ENCODE measurements at regions not wholly inside any gene's neighbourhood (a gene's known extent, or its start where the extent isn't known, plus 50 kb on each side); places are given as distances from the start of the nearest gene placed in this dataset.

GRCh38 chr1:213560226-213560625 lies 427.5 kb upstream of the PROX1 start:
- no peak for DNase-seq
- H3K9ac ChIP-seq (ENCODE audit: low read length): no peak overlapping the region
- H3F3A ChIP-seq (ENCODE audit: insufficient read depth, low read length): no peaks in the 10 kb centered on the region
- no peaks in the 10 kb centered on the region for H3K27me3 ChIP-seq (replicated peaks; ENCODE audit: insufficient read depth, low read length)
- H3K79me2 ChIP-seq (ENCODE audit: low read length): no peaks in the 10 kb centered on the region
- H2AFZ ChIP-seq (ENCODE audit: low read length): no peak overlapping the region
- H3K9me2 ChIP-seq (replicated peaks; ENCODE audit: insufficient read depth, low read length): no peaks in the 10 kb centered on the region
- H3K4me1 ChIP-seq (ENCODE audit: low read length): no peaks in the 10 kb centered on the region
- no peak overlapping the region for H3K27ac ChIP-seq (ENCODE audit: low read length)
- TF ChIP-seq CTCF (IDR thresholded peaks at IDR 0.05; ENCODE audit: low read length) (no peak), EZH2 (optimal IDR thresholded peaks at IDR 0.05; ENCODE audit: low read depth, low read length) (no peak), EZH2phosphoT487 (IDR thresholded peaks at IDR 0.05; ENCODE audit: low read length) (no peak)
- no peaks in the 10 kb centered on the region for H3K36me3 ChIP-seq (replicated peaks; ENCODE audit: insufficient read depth, low read length)
- H3K9me3 ChIP-seq (replicated peaks; ENCODE audit: insufficient read depth, low read length): no peaks in the 10 kb centered on the region
- no peaks in the 10 kb centered on the region for H4K20me1 ChIP-seq (ENCODE audit: insufficient read depth, low read length)
- H3K4me2 ChIP-seq (ENCODE audit: low read depth, low read length): no peak overlapping the region
- no peak overlapping the region for H3K4me3 ChIP-seq (ENCODE audit: low read length)

- no peak for DNase-seq
- no peaks in the 10 kb centered on the region for H3K9me2 ChIP-seq (replicated peaks; ENCODE audit: insufficient read depth, low read length)
- H2AFZ ChIP-seq (ENCODE audit: low read length): no peak overlapping the region
- H3K27ac ChIP-seq (ENCODE audit: low read length): no peak overlapping the region
- no peaks in the 10 kb centered on the region for H3K27me3 ChIP-seq (replicated peaks; ENCODE audit: insufficient read depth, low read length)
- no peaks in the 10 kb centered on the region for H3K79me2 ChIP-seq (ENCODE audit: low read length)
- H3K4me2 ChIP-seq (ENCODE audit: low read depth, low read length): no peak overlapping the region
- no peaks in the 10 kb centered on the region for H3K36me3 ChIP-seq (replicated peaks; ENCODE audit: insufficient read depth, low read length)
- no peaks in the 10 kb centered on the region for H3K4me1 ChIP-seq (ENCODE audit: low read length)
- no peak overlapping the region for H3K4me3 ChIP-seq (ENCODE audit: low read length)
- H3F3A ChIP-seq (ENCODE audit: insufficient read depth, low read length): no peaks in the 10 kb centered on the region
- H3K9ac ChIP-seq (ENCODE audit: low read length): no peak overlapping the region
- TF ChIP-seq EZH2 (optimal IDR thresholded peaks at IDR 0.05; ENCODE audit: low read depth, low read length) (no peak), EZH2phosphoT487 (IDR thresholded peaks at IDR 0.05; ENCODE audit: low read length) (no peak), CTCF (IDR thresholded peaks at IDR 0.05; ENCODE audit: low read length) (no peak)
- H4K20me1 ChIP-seq (ENCODE audit: insufficient read depth, low read length): no peaks in the 10 kb centered on the region
- no peaks in the 10 kb centered on the region for H3K9me3 ChIP-seq (replicated peaks; ENCODE audit: insufficient read depth, low read length)
These were observed 425.9 kb upstream of the PROX1 start for GRCh38 chr1:213561870-213562269.

- Histone ChIP-seq H3F3A (ENCODE audit: insufficient read depth, low read length) (no peaks in the 10 kb centered on the region), H3K9me2 (replicated peaks; ENCODE audit: insufficient read depth, low read length) (no peaks in the 10 kb centered on the region), H3K27me3 (replicated peaks; ENCODE audit: insufficient read depth, low read length) (no peaks in the 10 kb centered on the region), H3K36me3 (replicated peaks; ENCODE audit: insufficient read depth, low read length) (no peaks in the 10 kb centered on the region), H3K9ac (ENCODE audit: low read length) (no peak overlapping the region), H3K9me3 (replicated peaks; ENCODE audit: insufficient read depth, low read length) (no peaks in the 10 kb centered on the region), H2AFZ (ENCODE audit: low read length) (no peak overlapping the region), H3K79me2 (ENCODE audit: low read length) (no peaks in the 10 kb centered on the region), H3K27ac (ENCODE audit: low read length) (no peak overlapping the region), H3K4me2 (ENCODE audit: low read depth, low read length) (no peak overlapping the region), H3K4me3 (ENCODE audit: low read length) (no peak overlapping the region), H4K20me1 (ENCODE audit: insufficient read depth, low read length) (no peaks in the 10 kb centered on the region), H3K4me1 (ENCODE audit: low read length) (no peaks in the 10 kb centered on the region)
- no peak for TF ChIP-seq EZH2 (optimal IDR thresholded peaks at IDR 0.05; ENCODE audit: low read depth, low read length)
- no peak for TF ChIP-seq EZH2phosphoT487 (IDR thresholded peaks at IDR 0.05; ENCODE audit: low read length)
- peak; percentile 84 for TF ChIP-seq CTCF (IDR thresholded peaks at IDR 0.05; ENCODE audit: low read length)
- DNase-seq: peak; percentile 34
These were observed 423.5 kb upstream of the PROX1 start for GRCh38 chr1:213564215-213564659.

All from MM.1S (cell line).